ENCODE measurements at regions not wholly inside any gene's neighbourhood (a gene's known extent, or its start where the extent isn't known, plus 50 kb on each side); places are given as distances from the start of the nearest gene placed in this dataset.

DNA sequence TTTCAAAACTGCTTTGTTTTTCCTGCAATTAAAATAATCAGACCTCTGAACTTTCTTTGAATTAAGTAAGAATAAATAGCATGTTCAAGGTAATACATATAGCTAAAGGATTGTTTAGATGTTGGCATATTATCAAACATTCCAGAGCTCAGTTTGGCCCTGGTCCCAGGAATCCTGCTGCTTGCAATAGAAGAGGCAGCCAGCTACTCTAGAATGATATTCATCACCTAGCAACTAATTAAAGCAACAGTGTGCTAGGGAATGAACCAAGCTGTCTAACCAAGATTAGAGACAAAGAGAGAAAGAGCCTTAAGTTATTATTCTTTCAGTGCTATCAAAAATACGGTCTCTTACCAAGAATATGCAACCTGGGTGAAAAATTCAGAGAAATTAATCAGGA lies 460.9 kb downstream of the GABRG1 start:
- no peak for TF ChIP-seq JUND (IDR thresholded peaks at IDR 0.05; ENCODE audit: low read depth)

DNA sequence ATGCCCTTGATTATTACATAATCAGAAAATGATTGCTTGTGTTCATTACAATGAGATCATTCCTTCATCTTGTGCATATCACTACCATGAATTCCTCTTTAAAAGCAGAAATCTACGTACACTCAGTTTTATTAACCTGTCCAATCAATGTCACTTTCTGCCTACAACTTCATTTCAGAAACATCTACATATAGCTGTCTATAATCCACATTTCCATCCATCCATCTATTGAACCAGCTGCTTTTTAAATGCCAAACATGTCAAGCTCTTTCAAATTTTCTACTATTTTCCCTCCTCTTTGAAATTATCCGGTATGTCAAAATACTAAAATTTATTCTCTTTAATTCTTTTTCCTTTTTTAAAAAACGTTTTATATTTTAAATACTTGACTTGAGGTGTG lies 462.0 kb downstream of the GABRG1 start:
- in situ Hi-C loops (cut with HindIII; ENCODE audit: low pct_unique_long_range_greater_than_20kb, low sequenced_read_pairs), result no loop called here
- TF ChIP-seq JUND (IDR thresholded peaks at IDR 0.05; ENCODE audit: low read depth), result no peak
- no peak for DNase-seq (ENCODE audit: low read depth in 1 of 2, low spot score in 1 of 2)

More for the DNA sequence above, 460.9 kb downstream of the GABRG1 start:
- in situ Hi-C loops (cut with HindIII; ENCODE audit: low pct_unique_long_range_greater_than_20kb, low sequenced_read_pairs), result no loop called here
- peak; percentile 4 to 73 for DNase-seq (ENCODE audit: low read depth in 1 of 2, low spot score in 1 of 2)

DNA sequence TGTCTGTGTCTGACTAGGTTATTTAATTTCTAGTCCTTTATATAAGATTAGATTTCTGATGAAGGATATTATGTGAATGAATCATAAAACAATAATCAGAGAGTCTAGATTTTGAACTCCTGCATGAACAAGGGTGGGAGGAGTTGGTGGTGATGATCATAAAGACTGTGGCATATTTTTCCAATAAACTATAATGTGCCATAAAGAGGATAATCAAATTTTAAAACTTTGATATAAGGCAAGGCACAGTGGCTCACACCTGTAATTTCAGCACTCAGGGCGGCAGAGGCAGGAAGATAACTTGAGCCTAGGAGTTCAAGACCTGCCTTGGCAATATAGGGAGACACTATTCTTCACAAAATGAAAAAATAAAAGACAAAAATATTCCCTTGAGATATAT lies 473.3 kb downstream of the GABRG1 start:
- DNase-seq (ENCODE audit: low read depth in 1 of 2, low spot score in 1 of 2), result no peak
- TF ChIP-seq JUND (IDR thresholded peaks at IDR 0.05; ENCODE audit: low read depth), result no peak
- in situ Hi-C loops (cut with HindIII; ENCODE audit: low pct_unique_long_range_greater_than_20kb, low sequenced_read_pairs), result no loop called here

DNA sequence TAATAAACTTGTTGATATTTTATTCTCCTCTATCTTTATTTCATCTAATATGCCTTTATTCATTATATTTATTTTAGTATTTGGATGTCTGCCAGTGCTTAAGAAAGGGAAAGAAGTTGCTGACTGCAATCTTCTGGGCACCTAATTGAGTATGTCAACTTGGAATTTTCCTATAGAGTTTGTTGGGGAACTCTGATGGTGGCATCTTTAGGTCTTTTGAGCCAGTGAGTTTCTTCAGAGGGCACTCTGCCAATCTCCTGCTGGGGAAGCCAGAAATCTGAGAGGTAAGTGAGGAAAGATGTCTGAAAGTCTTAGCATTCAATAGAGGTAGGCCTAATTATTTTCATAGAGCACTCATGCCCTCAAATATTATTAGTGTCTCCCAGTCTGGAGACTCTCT lies 475.0 kb downstream of the GABRG1 start:
- no peak for TF ChIP-seq JUND (IDR thresholded peaks at IDR 0.05; ENCODE audit: low read depth)
- DNase-seq (ENCODE audit: low read depth in 1 of 2, low spot score in 1 of 2), result no peak
- in situ Hi-C loops (cut with HindIII; ENCODE audit: low pct_unique_long_range_greater_than_20kb, low sequenced_read_pairs), result no loop called here

DNA sequence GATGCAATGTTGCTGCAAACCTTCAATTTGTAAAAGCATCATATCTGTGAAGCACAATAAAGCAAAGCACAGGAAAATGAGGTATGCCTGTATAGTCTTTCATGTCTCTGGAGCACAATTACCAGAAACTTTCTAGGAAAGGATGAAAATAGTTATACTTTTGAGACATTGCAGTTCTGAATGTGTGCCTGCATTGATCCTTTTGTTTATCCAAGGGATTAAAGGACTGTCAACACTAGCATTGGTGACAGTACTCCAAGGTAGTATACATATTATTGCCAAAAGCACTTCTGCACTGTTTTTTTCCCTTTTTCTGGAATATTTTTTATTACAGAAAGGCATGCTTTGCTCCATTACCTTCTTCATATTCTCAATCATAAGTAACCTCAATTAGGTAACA lies 476.0 kb downstream of the GABRG1 start:
- DNase-seq (ENCODE audit: low read depth in 1 of 2, low spot score in 1 of 2), result no peak
- in situ Hi-C loops (cut with HindIII; ENCODE audit: low pct_unique_long_range_greater_than_20kb, low sequenced_read_pairs), result no loop called here
- TF ChIP-seq JUND (IDR thresholded peaks at IDR 0.05; ENCODE audit: low read depth), result no peak

DNA sequence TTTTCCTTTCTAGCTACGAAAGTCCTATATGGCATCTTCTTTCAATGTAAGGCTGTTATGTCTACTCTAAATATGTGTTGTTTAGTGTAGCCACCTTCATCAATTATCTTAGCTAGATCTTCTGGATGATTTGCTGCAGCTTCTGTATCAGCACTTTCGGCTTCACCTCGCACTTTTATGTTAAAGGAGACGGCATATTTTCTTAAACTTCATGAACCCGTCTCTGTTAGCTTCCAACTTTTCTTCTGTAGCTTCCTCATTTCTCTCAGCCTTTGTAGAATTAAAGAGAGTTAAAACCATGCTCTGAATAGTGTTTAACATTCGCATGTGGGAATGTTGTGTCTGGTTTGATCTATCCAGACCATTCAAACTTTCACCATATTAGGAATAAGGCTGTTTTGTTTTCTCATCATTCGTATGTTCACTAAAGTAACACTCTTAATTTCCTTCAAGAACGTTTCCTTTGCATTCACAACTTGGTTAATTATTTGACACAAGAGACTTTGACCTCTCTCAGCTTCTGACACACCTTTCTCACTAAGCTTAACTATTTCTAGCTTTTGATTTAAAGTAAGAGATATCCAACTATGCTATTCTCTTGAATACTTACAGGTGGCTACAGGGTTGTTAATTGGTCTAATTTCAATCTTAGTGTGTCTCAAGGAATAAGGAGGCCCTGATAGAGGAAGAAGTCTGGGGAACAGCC lies 476.8 kb downstream of the GABRG1 start:
- in situ Hi-C loops (cut with HindIII; ENCODE audit: low pct_unique_long_range_greater_than_20kb, low sequenced_read_pairs), result no loop called here
- DNase-seq (ENCODE audit: low read depth in 1 of 2, low spot score in 1 of 2), result no peak
- no peak for TF ChIP-seq JUND (IDR thresholded peaks at IDR 0.05; ENCODE audit: low read depth)

DNA sequence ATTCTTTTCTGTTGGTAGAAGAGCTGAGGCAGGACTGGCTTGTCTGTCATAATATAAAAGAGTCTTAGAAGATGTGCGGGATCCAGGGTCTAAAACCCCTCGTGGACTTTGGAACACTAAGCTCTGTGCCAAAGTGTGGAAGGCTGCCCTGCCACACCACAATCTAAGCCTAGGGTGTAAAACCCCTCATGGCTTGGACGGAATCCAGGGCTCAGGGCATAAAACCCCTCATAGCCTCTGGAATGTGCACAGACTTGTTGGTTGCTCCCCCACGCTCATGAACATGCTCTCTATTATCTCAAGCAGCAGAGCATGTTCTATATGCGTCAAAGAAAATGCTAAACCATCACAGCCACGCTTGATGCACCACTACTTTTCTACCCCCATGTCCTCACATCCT lies 483.6 kb downstream of the GABRG1 start:
- no peak for TF ChIP-seq JUND (IDR thresholded peaks at IDR 0.05; ENCODE audit: low read depth)
- in situ Hi-C loops (cut with HindIII; ENCODE audit: low pct_unique_long_range_greater_than_20kb, low sequenced_read_pairs), result no loop called here

DNA sequence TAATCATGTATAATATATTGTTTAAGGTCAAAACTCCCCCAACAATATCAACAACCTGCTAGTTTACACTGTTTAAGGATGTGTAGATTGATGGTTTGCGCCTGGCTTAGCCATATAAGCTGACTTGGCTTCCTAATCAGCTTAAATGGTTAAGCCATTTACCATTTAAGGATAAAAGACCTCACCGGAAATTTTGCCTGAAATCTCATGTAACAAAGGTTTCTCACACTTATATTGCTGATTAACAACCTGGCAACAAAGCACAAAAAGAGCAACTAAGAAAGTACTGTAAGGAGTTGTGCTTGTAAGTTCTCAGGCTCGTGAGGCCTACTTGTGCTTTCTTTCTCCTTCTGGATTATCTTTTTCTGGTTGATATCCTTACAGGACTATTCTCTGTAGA lies 485.2 kb downstream of the GABRG1 start:
- no peak for DNase-seq (ENCODE audit: low read depth in 1 of 2, low spot score in 1 of 2)

More for the DNA sequence above, 483.6 kb downstream of the GABRG1 start:
- no peak for DNase-seq (ENCODE audit: low read depth in 1 of 2, low spot score in 1 of 2)

DNA sequence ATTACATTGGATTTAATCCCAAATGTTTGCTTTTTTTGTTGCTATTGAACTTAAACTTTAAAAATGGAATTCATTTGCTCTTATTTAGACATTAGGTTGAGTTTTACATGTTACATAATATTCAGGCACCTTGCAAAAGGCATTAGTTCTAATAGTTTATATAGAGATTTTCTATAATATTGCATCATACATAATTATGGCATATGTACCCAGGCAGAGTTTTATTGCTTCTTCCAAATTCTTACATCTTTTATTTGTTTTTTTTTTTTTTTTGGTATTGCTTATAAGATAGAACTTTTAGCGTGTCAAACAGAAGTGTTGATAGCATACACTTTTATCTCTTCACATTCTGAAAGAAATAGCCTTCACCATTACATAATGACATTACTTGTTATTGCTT lies 487.7 kb downstream of the GABRG1 start:
- in situ Hi-C loops (cut with HindIII; ENCODE audit: low pct_unique_long_range_greater_than_20kb, low sequenced_read_pairs), result no loop called here
- TF ChIP-seq JUND (IDR thresholded peaks at IDR 0.05; ENCODE audit: low read depth), result no peak
- no peak for DNase-seq (ENCODE audit: low read depth in 1 of 2, low spot score in 1 of 2)

More for the DNA sequence above, 485.2 kb downstream of the GABRG1 start:
- TF ChIP-seq JUND (IDR thresholded peaks at IDR 0.05; ENCODE audit: low read depth), result no peak
- in situ Hi-C loops (cut with HindIII; ENCODE audit: low pct_unique_long_range_greater_than_20kb, low sequenced_read_pairs), result no loop called here

DNA sequence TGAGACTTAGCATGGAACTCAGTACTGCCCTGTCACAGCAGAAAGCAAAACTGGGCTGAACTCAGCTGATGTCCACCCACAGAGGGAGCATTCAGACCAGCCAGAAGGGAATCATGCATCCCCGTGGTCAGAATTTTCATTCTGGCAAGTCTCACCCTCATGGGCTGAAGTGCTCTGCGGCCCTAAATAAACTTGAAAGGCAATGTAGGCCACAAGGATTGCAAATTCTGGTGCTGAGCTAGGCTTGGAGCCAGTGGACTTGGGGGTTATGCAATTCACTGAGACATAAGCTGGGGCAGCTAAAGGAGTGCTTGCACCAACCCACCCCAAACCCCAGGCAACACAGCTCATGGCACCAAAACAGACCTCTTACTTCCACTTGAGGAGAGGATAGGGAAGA lies 494.1 kb downstream of the GABRG1 start:
- TF ChIP-seq JUND (IDR thresholded peaks at IDR 0.05; ENCODE audit: low read depth), result no peak
- no peak for DNase-seq (ENCODE audit: low read depth in 1 of 2, low spot score in 1 of 2)
- in situ Hi-C loops (cut with HindIII; ENCODE audit: low pct_unique_long_range_greater_than_20kb, low sequenced_read_pairs), result no loop called here

DNA sequence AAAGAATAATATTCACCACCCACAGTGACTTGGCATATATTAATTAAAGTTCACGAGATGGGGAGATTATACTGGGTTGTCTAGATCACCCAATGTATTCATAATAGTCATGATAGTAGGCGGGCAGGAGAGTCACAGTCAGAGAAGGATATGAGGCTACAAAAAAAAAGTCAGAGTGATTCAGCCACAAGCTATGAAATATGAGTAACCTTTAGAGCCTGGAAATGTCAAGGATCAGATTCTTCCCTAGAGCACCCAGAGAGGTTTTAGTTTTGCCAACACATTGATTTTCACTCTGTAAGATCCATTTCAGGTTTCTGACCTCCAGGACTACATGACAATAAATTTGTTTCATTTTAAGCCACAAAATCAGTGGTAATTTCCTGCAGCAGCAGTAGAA lies 501.9 kb downstream of the GABRG1 start:
- TF ChIP-seq JUND (IDR thresholded peaks at IDR 0.05; ENCODE audit: low read depth), result no peak
- no peak for DNase-seq (ENCODE audit: low read depth in 1 of 2, low spot score in 1 of 2)
- in situ Hi-C loops (cut with HindIII; ENCODE audit: low pct_unique_long_range_greater_than_20kb, low sequenced_read_pairs), result no loop called here

DNA sequence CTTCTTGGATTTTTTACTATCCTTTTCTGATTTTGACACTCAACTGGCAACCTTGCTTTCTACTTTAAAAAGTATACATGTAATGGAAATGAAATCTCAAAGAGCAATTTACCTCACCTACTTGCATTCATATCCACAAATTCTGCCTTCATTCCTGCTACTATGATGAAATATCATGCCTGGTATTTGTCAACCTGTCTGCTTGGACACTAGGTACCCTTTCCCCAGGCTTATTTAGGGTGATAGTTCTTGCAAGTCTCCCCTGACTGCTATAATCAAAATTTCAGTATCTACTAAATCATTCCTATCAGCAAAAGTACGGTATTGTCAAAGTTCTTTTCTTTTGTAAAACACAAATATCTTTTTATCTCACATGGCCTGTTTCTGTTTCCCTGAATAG lies 503.0 kb downstream of the GABRG1 start:
- in situ Hi-C loops (cut with HindIII; ENCODE audit: low pct_unique_long_range_greater_than_20kb, low sequenced_read_pairs), result no loop called here
- no peak for TF ChIP-seq JUND (IDR thresholded peaks at IDR 0.05; ENCODE audit: low read depth)
- DNase-seq (ENCODE audit: low read depth in 1 of 2, low spot score in 1 of 2), result no peak

DNA sequence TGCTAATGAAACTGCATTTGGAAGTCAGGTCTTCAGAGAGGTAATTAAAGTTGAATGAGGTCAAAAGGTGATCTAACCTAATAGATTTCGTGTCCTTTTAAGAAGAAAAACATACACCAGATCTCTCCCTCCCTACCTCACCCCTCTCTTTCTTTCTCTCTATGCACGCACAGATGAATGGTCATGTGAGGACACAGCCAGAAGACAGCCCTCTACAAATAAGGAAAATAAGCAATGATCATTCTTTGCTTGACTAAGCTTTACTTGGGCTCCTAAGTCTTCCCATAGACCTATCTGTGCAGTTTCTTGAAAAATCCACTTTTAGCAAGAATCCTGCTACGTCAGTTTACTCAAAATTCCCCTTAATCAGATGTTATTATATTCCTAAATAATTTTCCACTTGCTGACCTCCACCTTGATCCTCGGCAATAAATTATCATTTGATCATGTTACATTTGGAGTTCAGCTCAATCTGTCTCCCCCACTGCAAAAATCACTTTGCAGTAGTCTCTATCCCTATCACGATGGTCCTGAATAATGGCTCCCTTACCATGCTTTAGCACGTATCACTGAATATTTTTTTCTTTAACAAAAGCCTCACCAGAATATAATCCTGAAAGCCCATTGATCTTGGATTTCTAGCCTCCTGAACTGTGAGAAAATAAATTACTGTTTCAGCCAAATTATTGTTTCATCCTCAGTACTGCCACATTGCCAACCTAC lies 527.3 kb downstream of the GABRG1 start:
- in situ Hi-C loops (cut with HindIII; ENCODE audit: low pct_unique_long_range_greater_than_20kb, low sequenced_read_pairs), result no loop called here
- no peak for DNase-seq (ENCODE audit: low read depth in 1 of 2, low spot score in 1 of 2)
- no peak for TF ChIP-seq JUND (IDR thresholded peaks at IDR 0.05; ENCODE audit: low read depth)
